Endothelial cell of umbilical vein (primary cell): ENCODE measurements at regions not wholly inside any gene's neighbourhood (a gene's known extent, or its start where the extent isn't known, plus 50 kb on each side); places are given as distances from the start of the nearest gene placed in this dataset.

Source experiments
- CTCF ChIP-seq, 2 donors: IDR thresholded peaks; 1 replicate in 1 of 2; 2 replicates in 1 of 2; pipeline ENCODE4 v1.5.1; 2011; ENCODE audit warnings: low read length in 2 of 2, mild to moderate bottlenecking in 2 of 2, moderate library complexity in 2 of 2, control low read depth in 1 of 2, inconsistent platforms in 1 of 2, low read depth in 1 of 2; ENCODE audit not compliant: insufficient read depth in 1 of 2; ENCODE audit errors: extremely low read depth in 1 of 2
- POLR2A ChIP-seq: IDR thresholded peaks from 2 replicates; pipeline ENCODE4 v1.6.1; 2012; ENCODE audit warnings: low read depth, mild to moderate bottlenecking, control low read depth, low read length
- POLR2AphosphoS5 ChIP-seq: IDR thresholded peaks from 2 replicates; pipeline ENCODE4 v1.6.1; 2012; ENCODE audit warnings: low read depth, mild to moderate bottlenecking, control low read depth, low read length, moderate library complexity; ENCODE audit not compliant: insufficient read depth

- no peak for TF ChIP-seq POLR2A
- TF ChIP-seq CTCF (IDR thresholded peaks at IDR 0.05; ENCODE audit: extremely low read depth in 1 of 2, insufficient read depth in 1 of 2, low read depth in 1 of 2, low read length in 2 of 2) = no peak
- TF ChIP-seq POLR2AphosphoS5 = no peak
These were observed 152.1 kb downstream of the KCTD15 start for GRCh38 chr19:33948651-33949335.
